H1 (cell line): ENCODE measurements at regions not wholly inside any gene's neighbourhood (a gene's known extent, or its start where the extent isn't known, plus 50 kb on each side); places are given as distances from the start of the nearest gene placed in this dataset.
"Not testable (repeated sequence)": the region's sequence is repeated elsewhere in the genome, so short reads cannot be mapped to it uniquely, and the experiment has no call there.

Experiments
- CTCF ChIA-PET: fragments of 300-600 bp; sonication (Branson Sonifier 250); formaldehyde crosslinking; loops from one replicate; lab custom pipeline; 2021; ENCODE audit not compliant: partially characterized antibody; lab: Charles Lee
- POLR2A ChIA-PET: fragments of 300-600 bp; sonication (Branson Sonifier 250); formaldehyde crosslinking; loops from one replicate; lab custom pipeline; 2021; ENCODE audit warnings: inconsistent platforms; ENCODE audit not compliant: partially characterized antibody; lab: Charles Lee
- DNase-seq, 2 experiments: peaks; one replicate each; pipeline versions ENCODE4 v3.0.0 to v3.0.0-alpha.2; 2010 to 2022; ENCODE audit warnings: low spot score in 2 of 2, low read depth in 1 of 2, mixed read lengths in 1 of 2
- FAIRE-seq: peaks from 2 replicates; lab custom pipeline; 2011; peaks lifted over from hg19 to GRCh38; lab: Jason Lieb, UNC
- H2AFZ ChIP-seq: 2 replicates; pipeline ENCODE4 v1.8.1; 2012; ENCODE audit warnings: low read length, inconsistent platforms
- H2AK5ac ChIP-seq: 2 replicates; pipeline ENCODE4 v1.6.1; 2013; ENCODE audit warnings: low read depth, low read length
- H2BK120ac ChIP-seq: replicated peaks from 2 replicates; pipeline ENCODE3; 2013; ENCODE audit warnings: low read depth, low read length, inconsistent platforms
- H2BK12ac ChIP-seq: 2 replicates; pipeline ENCODE4 v1.6.1; 2013; ENCODE audit warnings: low read depth, low read length
- H2BK15ac ChIP-seq: 2 replicates; pipeline ENCODE4 v1.6.1; 2013; ENCODE audit warnings: low read length
- H2BK20ac ChIP-seq: 2 replicates; pipeline ENCODE4 v1.6.1; 2013; ENCODE audit warnings: low read length
- H2BK5ac ChIP-seq: 2 replicates; pipeline ENCODE4 v1.6.1; 2013; ENCODE audit warnings: low read depth, low read length
- H3K14ac ChIP-seq: 2 replicates; pipeline ENCODE4 v1.6.1; 2013; ENCODE audit warnings: inconsistent platforms; ENCODE audit not compliant: insufficient read length
- H3K18ac ChIP-seq: 2 replicates; pipeline ENCODE4 v1.6.1; 2013; ENCODE audit warnings: low read length; ENCODE audit errors: extremely low read depth
- H3K23ac ChIP-seq: 2 replicates; pipeline ENCODE4 v1.6.1; 2013; ENCODE audit warnings: inconsistent platforms; ENCODE audit not compliant: insufficient read length
- H3K23me2 ChIP-seq: 2 replicates; pipeline ENCODE4 v1.6.1; 2013; ENCODE audit warnings: low read depth, low read length
- H3K27ac ChIP-seq: 2 replicates; pipeline ENCODE4 v1.6.1; 2011; ENCODE audit warnings: low read depth, low read length, inconsistent platforms
- H3K27me3 ChIP-seq, 4 experiments: replicated peaks in 1 of 4; 1 replicate in 1 of 4; 2 replicates in 3 of 4; pipeline versions ENCODE4 v1.6.1 to v1.8.1; 2011 to 2013; ENCODE audit warnings: low read length in 3 of 4, mild to moderate bottlenecking in 3 of 4, inconsistent platforms in 2 of 4, mixed read lengths in 2 of 4, moderate library complexity in 1 of 4; ENCODE audit not compliant: control insufficient read depth in 3 of 4, insufficient read depth in 3 of 4; ENCODE audit errors: extremely low read depth in 1 of 4
- H3K36me3 ChIP-seq, 4 experiments: 2 replicates each; pipeline versions ENCODE4 v1.6.1 to v1.8.1; 2011 to 2013; ENCODE audit warnings: mild to moderate bottlenecking in 4 of 4, low read length in 3 of 4, moderate library complexity in 2 of 4, control low read depth in 1 of 4, inconsistent platforms in 1 of 4; ENCODE audit not compliant: insufficient read depth in 4 of 4, control insufficient read depth in 2 of 4
- H3K4ac ChIP-seq: replicated peaks from 2 replicates; pipeline ENCODE3; 2013; ENCODE audit warnings: low read length, low read depth, mixed read lengths, inconsistent platforms; ENCODE audit not compliant: insufficient read length
- H3K4me1 ChIP-seq, 4 experiments: replicated peaks in 1 of 4; 1 replicate in 1 of 4; 2 replicates in 3 of 4; pipeline versions ENCODE4 v1.6.1 to v1.8.1; 2011 to 2013; ENCODE audit warnings: low read length in 3 of 4, inconsistent platforms in 2 of 4, mixed read lengths in 1 of 4; ENCODE audit not compliant: insufficient read depth in 4 of 4, control insufficient read depth in 3 of 4
- H3K4me2 ChIP-seq, 2 experiments: 2 replicates each; pipeline versions ENCODE4 v1.6.1 to v1.8.1; 2011 to 2013; ENCODE audit warnings: low read depth in 2 of 2, low read length in 2 of 2, control low read depth in 1 of 2, inconsistent platforms in 1 of 2, mild to moderate bottlenecking in 1 of 2; ENCODE audit not compliant: insufficient read depth in 1 of 2
- H3K4me3 ChIP-seq, 4 experiments: fragments of 200-600, 300-600 bp in 1 of 4; sonication (generic), shearing (Covaris generic), sonication (Bioruptor Twin) in 1 of 4; 2 replicates each; pipeline versions ENCODE4 v1.5.1 to v1.8.1; 2011 to 2016; ENCODE audit warnings: low read length in 4 of 4, low read depth in 3 of 4, control low read depth in 2 of 4, inconsistent platforms in 2 of 4, mild to moderate bottlenecking in 2 of 4, mixed read lengths in 1 of 4, moderate library complexity in 1 of 4; ENCODE audit not compliant: insufficient read depth in 2 of 4; ENCODE audit errors: extremely low read depth in 1 of 4
- H3K56ac ChIP-seq: replicated peaks from 2 replicates; pipeline ENCODE3; 2013; ENCODE audit warnings: low read depth, mild to moderate bottlenecking, mixed read lengths, low read length, inconsistent platforms; ENCODE audit not compliant: insufficient read length
- H3K79me1 ChIP-seq: 2 replicates; pipeline ENCODE4 v1.6.1; 2013; ENCODE audit warnings: low read depth, low read length, control low read depth
- H3K79me2 ChIP-seq, 2 experiments: 2 replicates each; pipeline versions ENCODE4 v1.6.1 to v1.8.1; 2012 to 2013; ENCODE audit warnings: low read length in 2 of 2, mild to moderate bottlenecking in 2 of 2, inconsistent platforms in 1 of 2; ENCODE audit not compliant: insufficient read depth in 2 of 2, control insufficient read depth in 1 of 2
- H3K9ac ChIP-seq, 4 experiments: replicated peaks in 1 of 4; 1 replicate in 1 of 4; 2 replicates in 3 of 4; pipeline versions ENCODE4 v1.6.1 to v1.8.1; 2011 to 2013; ENCODE audit warnings: low read depth in 3 of 4, low read length in 3 of 4, control low read depth in 2 of 4, mild to moderate bottlenecking in 2 of 4, moderate library complexity in 2 of 4, inconsistent platforms in 1 of 4; ENCODE audit errors: extremely low read depth in 1 of 4
- H3K9me3 ChIP-seq, 2 experiments: 2 replicates each; pipeline versions ENCODE4 v1.6.1 to v1.8.1; 2012 to 2013; ENCODE audit warnings: mild to moderate bottlenecking in 2 of 2, moderate library complexity in 2 of 2, control low read depth in 1 of 2, inconsistent platforms in 1 of 2, low read depth in 1 of 2, low read length in 1 of 2, mixed read lengths in 1 of 2; ENCODE audit not compliant: insufficient read depth in 2 of 2
- H4K20me1 ChIP-seq, 2 experiments: replicated peaks in 1 of 2; 2 replicates each; pipeline versions ENCODE3 to v1.8.1; 2011 to 2013; ENCODE audit warnings: inconsistent platforms in 2 of 2, low read length in 2 of 2, mild to moderate bottlenecking in 1 of 2; ENCODE audit not compliant: insufficient read depth in 2 of 2, control insufficient read depth in 1 of 2
- H4K5ac ChIP-seq: 2 replicates; pipeline ENCODE4 v1.6.1; 2013; ENCODE audit warnings: low read length, low read depth, mixed read lengths, inconsistent platforms; ENCODE audit not compliant: insufficient read length
- H4K8ac ChIP-seq: 2 replicates; pipeline ENCODE4 v1.8.0; 2013; ENCODE audit warnings: mild to moderate bottlenecking, moderate library complexity, low read length, inconsistent platforms; ENCODE audit not compliant: insufficient read depth; ENCODE audit errors: extremely low read depth
- H4K91ac ChIP-seq: replicated peaks from 2 replicates; pipeline ENCODE3; 2013; ENCODE audit warnings: low read length, mixed read lengths, inconsistent platforms; ENCODE audit not compliant: insufficient read length

DNA sequence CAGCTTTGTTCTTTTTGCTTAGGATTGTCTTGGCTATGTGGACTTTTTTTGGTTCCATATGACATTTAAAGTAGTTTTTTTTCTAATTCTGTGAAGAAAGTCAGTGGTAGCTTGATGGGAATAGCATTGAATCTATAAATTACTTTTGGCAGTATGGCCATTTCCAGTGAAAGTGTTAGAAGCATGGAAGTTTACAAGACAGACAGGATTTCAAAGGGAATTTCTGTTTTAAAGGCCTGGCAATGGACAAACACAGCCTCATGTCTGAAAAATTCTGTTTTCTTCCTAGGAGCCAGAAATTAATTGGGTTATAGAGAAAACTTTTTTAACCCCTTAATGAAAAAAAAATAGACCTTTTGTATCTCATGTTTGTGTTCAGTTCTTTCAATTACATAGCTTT is 184.4 kb downstream of the ATP23 start:
- not testable (repeated sequence) for H4K5ac ChIP-seq, H3K9me3 ChIP-seq, H3K14ac ChIP-seq, H3K79me2 ChIP-seq, H3K4me1 ChIP-seq, H3K23ac ChIP-seq, H2AK5ac ChIP-seq, H3K27me3 ChIP-seq, H2BK120ac ChIP-seq, H4K8ac ChIP-seq, H2BK20ac ChIP-seq, H3K4me3 ChIP-seq, H3K56ac ChIP-seq, H3K4ac ChIP-seq, H2BK12ac ChIP-seq, H3K23me2 ChIP-seq, H4K91ac ChIP-seq, H3K9ac ChIP-seq, DNase-seq, H3K27ac ChIP-seq, H3K36me3 ChIP-seq, H4K20me1 ChIP-seq, H3K79me1 ChIP-seq, H2BK5ac ChIP-seq, FAIRE-seq, H2AFZ ChIP-seq, H3K4me2 ChIP-seq, H3K18ac ChIP-seq, H2BK15ac ChIP-seq
- CTCF ChIA-PET, result interaction anchor here (0.9 kb wide), 1 partner anchor 31 kb away, joined by 3 read pairs; no protein-coding TSS in a partner anchor
- POLR2A ChIA-PET, result interaction anchor here (1.2 kb wide), 1 partner anchor 9 kb away, joined by 4 read pairs; no protein-coding TSS in a partner anchor
